GM12878 (cell line): ENCODE measurements at regions not wholly inside any gene's neighbourhood (a gene's known extent, or its start where the extent isn't known, plus 50 kb on each side); places are given as distances from the start of the nearest gene placed in this dataset.

Source experiments
- ATAC-seq: fragments of 200-7000 bp; cut with Tn5 transposase; 3 replicates; pipeline ENCODE4 v1.9.1; 2020; ENCODE audit warnings: mild to moderate bottlenecking, moderate library complexity
- BruUV-seq: library from RNA; stranded (reverse); fragments of 400-500 nt; replicated peaks from 2 replicates; lab custom pipeline; 2021; lab: Mats Ljungman, UMichigan
- CTCF ChIA-PET: fragments of 300-600 bp; sonication (Branson Sonifier 250); formaldehyde crosslinking; extraction: SDS; loops from one replicate; lab custom pipeline; 2021; ENCODE audit warnings: inconsistent platforms; lab: Yijun Ruan, JAX
- POLR2A ChIA-PET: fragments of 350-600 bp; formaldehyde crosslinking; extraction: SDS; loops from one replicate; lab custom pipeline; 2021; ENCODE audit warnings: inconsistent platforms; lab: Charles Lee
- RAD21 ChIA-PET: fragments of 300-600 bp; sonication (Branson Sonifier 250); formaldehyde crosslinking; loops from one replicate; lab custom pipeline; 2023; ENCODE audit warnings: antibody characterized with exemption; ENCODE audit not compliant: unreplicated experiment; lab: Charles Lee
- SMC1A ChIA-PET: fragments of 300-600 bp; sonication (Branson Sonifier 250); formaldehyde crosslinking; loops from one replicate; lab custom pipeline; 2023; ENCODE audit not compliant: unreplicated experiment, uncharacterized antibody; lab: Charles Lee
- DNase-seq: peaks from one replicate; pipeline ENCODE4 v3.0.0-alpha.2; 2011; ENCODE audit warnings: low read depth, low spot score
- FAIRE-seq: peaks from 3 replicates; lab custom pipeline; 2011; peaks lifted over from hg19 to GRCh38; lab: Jason Lieb, UNC
- H2AFZ ChIP-seq: 2 replicates; pipeline ENCODE4 v1.6.0; 2011; ENCODE audit warnings: low read depth, low read length, control low read depth; ENCODE audit not compliant: control insufficient read depth
- H3K27ac ChIP-seq: 2 replicates; pipeline ENCODE4 v1.5.1; 2011; ENCODE audit warnings: control low read depth; ENCODE audit not compliant: control insufficient read depth, insufficient read depth
- H3K27me3 ChIP-seq, 2 experiments: replicated peaks in 1 of 2; 2 replicates each; pipeline versions ENCODE4 v1.6.0 to v1.6.1; 2011; ENCODE audit warnings: low read length in 1 of 2; ENCODE audit not compliant: control insufficient read depth in 2 of 2, insufficient read depth in 2 of 2
- H3K36me3 ChIP-seq, 2 experiments: 2 replicates each; pipeline ENCODE4 v1.5.1; 2011; ENCODE audit warnings: low read length in 1 of 2; ENCODE audit not compliant: control insufficient read depth in 2 of 2, insufficient read depth in 2 of 2
- H3K4me1 ChIP-seq: 2 replicates; pipeline ENCODE4 v1.6.1; 2011; ENCODE audit warnings: mild to moderate bottlenecking, low read length, moderate library complexity, mixed read lengths; ENCODE audit not compliant: control insufficient read depth, insufficient read depth
- H3K4me2 ChIP-seq: 2 replicates; pipeline ENCODE4 v1.6.0; 2011; ENCODE audit warnings: control low read depth; ENCODE audit not compliant: control insufficient read depth, insufficient read depth
- H3K4me3 ChIP-seq: fragments of 200-600 bp; sonication (generic); 2 replicates; pipeline ENCODE4 v1.5.1; 2016
- H3K79me2 ChIP-seq: 2 replicates; pipeline ENCODE4 v1.6.0; 2011; ENCODE audit warnings: low read length; ENCODE audit not compliant: control insufficient read depth, insufficient read depth
- H3K9ac ChIP-seq: 2 replicates; pipeline ENCODE4 v1.8.0; 2011; ENCODE audit warnings: low read length, control low read depth, mixed read lengths; ENCODE audit not compliant: control insufficient read depth, insufficient read depth
- H3K9me3 ChIP-seq: replicated peaks from 3 replicates; pipeline ENCODE4 v1.5.1; 2011; ENCODE audit warnings: mild to moderate bottlenecking, low read length; ENCODE audit not compliant: control insufficient read depth, insufficient read depth
- H4K20me1 ChIP-seq: 2 replicates; pipeline ENCODE4 v1.6.0; 2011; ENCODE audit not compliant: control insufficient read depth, insufficient read depth
- BACH1 ChIP-seq: fragments of 450-650 bp; IDR thresholded peaks from 2 replicates; pipeline ENCODE4 v1.6.1; 2017; ENCODE audit warnings: mild to moderate bottlenecking, borderline replicate concordance
- CHD4 ChIP-seq: fragments of 200-600 bp; sonication (generic); IDR thresholded peaks from 2 replicates; pipeline ENCODE4 v1.6.1; 2016; ENCODE audit warnings: mild to moderate bottlenecking
- EED ChIP-seq: sonication (generic); IDR thresholded peaks from 2 replicates; pipeline ENCODE4 v1.6.1; 2016; ENCODE audit warnings: antibody characterized with exemption, low read depth
- IRF4 ChIP-seq: IDR thresholded peaks from 2 replicates; pipeline ENCODE4 v1.6.1; 2011; ENCODE audit warnings: low read depth, low read length
- MEF2A ChIP-seq: IDR thresholded peaks from 2 replicates; pipeline ENCODE4 v1.6.1; 2011; ENCODE audit warnings: low read depth, mild to moderate bottlenecking, low read length, moderate library complexity; ENCODE audit not compliant: insufficient read depth
- MTA2 ChIP-seq: fragments of 450-650 bp; IDR thresholded peaks from 2 replicates; pipeline ENCODE4 v1.6.1; 2016; ENCODE audit warnings: low read depth, mild to moderate bottlenecking, moderate library complexity
- NBN ChIP-seq: fragments of 450-650 bp; IDR thresholded peaks from 2 replicates; pipeline ENCODE4 v1.6.1; 2016
- POLR2AphosphoS2 ChIP-seq: IDR thresholded peaks from 2 replicates; pipeline ENCODE4 v1.6.1; 2011; ENCODE audit warnings: low read depth, mild to moderate bottlenecking, low read length, improper control_type of control experiment, moderate library complexity
- RELA ChIP-seq: fragments of 450-650 bp; IDR thresholded peaks from 2 replicates; pipeline ENCODE4 v1.8.0; 2014; ENCODE audit warnings: borderline replicate concordance; ENCODE audit not compliant: partially characterized antibody
- SP1 ChIP-seq: IDR thresholded peaks from one replicate; pipeline ENCODE4 v1.6.1; 2011; ENCODE audit warnings: low read depth, low read length
- SPI1 ChIP-seq: IDR thresholded peaks from 2 replicates; pipeline ENCODE4 v1.6.1; 2011; ENCODE audit warnings: low read depth, mild to moderate bottlenecking, low read length, moderate library complexity, borderline replicate concordance; ENCODE audit not compliant: insufficient read depth
- STAT1 ChIP-seq: fragments of 450-650 bp; conservative IDR thresholded peaks from 2 replicates; pipeline ENCODE4 v1.6.1; 2014; ENCODE audit warnings: antibody characterized with exemption, mild to moderate bottlenecking
- TCF12 ChIP-seq: IDR thresholded peaks from 2 replicates; pipeline ENCODE4 v1.6.1; 2011; ENCODE audit warnings: low read depth, mild to moderate bottlenecking, low read length
- ZSCAN29 ChIP-seq: fragments of 450-650 bp; IDR thresholded peaks from 2 replicates; pipeline ENCODE4 v1.6.1; 2017; ENCODE audit warnings: mild to moderate bottlenecking, moderate library complexity
- WGBS: methylation state at CpG from one replicate; pipeline ENCODE4 v1.1.6; 2016; ENCODE audit warnings: low lambda C conversion rate; ENCODE audit not compliant: insufficient replicate concordance, insufficient coverage; ENCODE audit errors: missing lambda C conversion rate; 5-methylcytosine and 5-hydroxymethylcytosine counted together
- in situ Hi-C: fragments of 300-500 bp; cut with MboI; formaldehyde crosslinking; loops from 9 replicates; pipeline ENCODE4 v1.14.3; 2018; ENCODE audit warnings: mixed read lengths
- intact Hi-C: fragments of 100-400 bp; cut with micrococcal nuclease; formaldehyde crosslinking; loops from one replicate; pipeline ENCODE4 v1.14.2; 2022; ENCODE audit not compliant: unreplicated experiment
- TF ChIP-seq, protein P1 (sequence below): fragments of 450-650 bp; IDR thresholded peaks from 2 replicates; pipeline ENCODE4 v1.6.1; 2017; ENCODE audit warnings: mild to moderate bottlenecking, low read depth, inconsistent platforms; ENCODE audit not compliant: poor library complexity, severe bottlenecking
- TF ChIP-seq, protein P2 (sequence below): IDR thresholded peaks from 2 replicates; pipeline ENCODE4 v1.6.1; 2012; ENCODE audit warnings: mild to moderate bottlenecking, low read depth, low read length
- TF ChIP-seq, protein P3 (sequence below): fragments of 150-350 bp; IDR thresholded peaks from 2 replicates; pipeline ENCODE4 v1.6.1; 2014; ENCODE audit warnings: mild to moderate bottlenecking, low read depth, low read length

DNA sequence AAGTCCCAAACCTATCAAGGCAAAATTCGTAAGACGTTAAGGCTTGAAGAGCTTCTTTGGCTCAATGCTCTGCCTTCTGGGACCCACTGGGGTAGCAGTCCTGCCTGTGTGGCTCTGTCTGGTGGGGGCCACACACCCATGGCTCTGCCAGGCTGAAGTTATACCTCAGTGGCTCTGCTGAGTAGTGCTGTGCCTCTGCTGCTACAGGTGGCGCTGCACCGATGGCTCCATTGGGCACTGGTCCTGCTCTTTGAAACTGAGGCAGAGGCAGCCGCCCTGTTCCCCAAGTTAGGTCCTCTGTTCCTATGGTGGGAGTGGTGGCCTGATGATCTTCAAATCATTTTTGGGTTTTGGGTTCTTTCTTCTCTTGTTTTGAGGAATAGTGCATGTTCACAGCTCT lies 68.0 kb upstream of the AP4E1 start:
- ChIA-PET CTCF (no interaction called here), RAD21 (no interaction called here), POLR2A (no interaction called here), SMC1A (no interaction called here)
- Histone ChIP-seq H3K4me1 (no peaks in the 10 kb centered on the region), H3K9me3 (no peaks in the 10 kb centered on the region), H3K36me3 (no peaks in the 10 kb centered on the region), H3K79me2 (no peaks in the 10 kb centered on the region), H3K4me2 (no peak overlapping the region), H3K27me3 (no peaks in the 10 kb centered on the region), H3K9ac (no peak overlapping the region), H3K4me3 (no peak overlapping the region), H3K27ac (no peak overlapping the region), H2AFZ (no peak overlapping the region), H4K20me1 (no peaks in the 10 kb centered on the region)
- DNase-seq (no peak), ATAC-seq (no peak), FAIRE-seq (no peak)
- WGBS: 76% methylated on average over 5 of the region's 5 CpGs
- TF ChIP-seq MTA2 (no peak), SPI1 (no peak), STAT1 (no peak), NBN (no peak), ZSCAN29 (no peak), BACH1 (no peak), POLR2AphosphoS2 (no peak), IRF4 (no peak), TCF12 (no peak), EED (no peak), RELA (no peak), CHD4 (no peak), MEF2A (no peak), SP1 (no peak)
- TF ChIP-seq, protein P1, sequence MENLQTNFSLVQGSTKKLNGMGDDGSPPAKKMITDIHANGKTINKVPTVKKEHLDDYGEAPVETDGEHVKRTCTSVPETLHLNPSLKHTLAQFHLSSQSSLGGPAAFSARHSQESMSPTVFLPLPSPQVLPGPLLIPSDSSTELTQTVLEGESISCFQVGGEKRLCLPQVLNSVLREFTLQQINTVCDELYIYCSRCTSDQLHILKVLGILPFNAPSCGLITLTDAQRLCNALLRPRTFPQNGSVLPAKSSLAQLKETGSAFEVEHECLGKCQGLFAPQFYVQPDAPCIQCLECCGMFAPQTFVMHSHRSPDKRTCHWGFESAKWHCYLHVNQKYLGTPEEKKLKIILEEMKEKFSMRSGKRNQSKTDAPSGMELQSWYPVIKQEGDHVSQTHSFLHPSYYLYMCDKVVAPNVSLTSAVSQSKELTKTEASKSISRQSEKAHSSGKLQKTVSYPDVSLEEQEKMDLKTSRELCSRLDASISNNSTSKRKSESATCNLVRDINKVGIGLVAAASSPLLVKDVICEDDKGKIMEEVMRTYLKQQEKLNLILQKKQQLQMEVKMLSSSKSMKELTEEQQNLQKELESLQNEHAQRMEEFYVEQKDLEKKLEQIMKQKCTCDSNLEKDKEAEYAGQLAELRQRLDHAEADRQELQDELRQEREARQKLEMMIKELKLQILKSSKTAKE: no peak
- TF ChIP-seq, protein P2, sequence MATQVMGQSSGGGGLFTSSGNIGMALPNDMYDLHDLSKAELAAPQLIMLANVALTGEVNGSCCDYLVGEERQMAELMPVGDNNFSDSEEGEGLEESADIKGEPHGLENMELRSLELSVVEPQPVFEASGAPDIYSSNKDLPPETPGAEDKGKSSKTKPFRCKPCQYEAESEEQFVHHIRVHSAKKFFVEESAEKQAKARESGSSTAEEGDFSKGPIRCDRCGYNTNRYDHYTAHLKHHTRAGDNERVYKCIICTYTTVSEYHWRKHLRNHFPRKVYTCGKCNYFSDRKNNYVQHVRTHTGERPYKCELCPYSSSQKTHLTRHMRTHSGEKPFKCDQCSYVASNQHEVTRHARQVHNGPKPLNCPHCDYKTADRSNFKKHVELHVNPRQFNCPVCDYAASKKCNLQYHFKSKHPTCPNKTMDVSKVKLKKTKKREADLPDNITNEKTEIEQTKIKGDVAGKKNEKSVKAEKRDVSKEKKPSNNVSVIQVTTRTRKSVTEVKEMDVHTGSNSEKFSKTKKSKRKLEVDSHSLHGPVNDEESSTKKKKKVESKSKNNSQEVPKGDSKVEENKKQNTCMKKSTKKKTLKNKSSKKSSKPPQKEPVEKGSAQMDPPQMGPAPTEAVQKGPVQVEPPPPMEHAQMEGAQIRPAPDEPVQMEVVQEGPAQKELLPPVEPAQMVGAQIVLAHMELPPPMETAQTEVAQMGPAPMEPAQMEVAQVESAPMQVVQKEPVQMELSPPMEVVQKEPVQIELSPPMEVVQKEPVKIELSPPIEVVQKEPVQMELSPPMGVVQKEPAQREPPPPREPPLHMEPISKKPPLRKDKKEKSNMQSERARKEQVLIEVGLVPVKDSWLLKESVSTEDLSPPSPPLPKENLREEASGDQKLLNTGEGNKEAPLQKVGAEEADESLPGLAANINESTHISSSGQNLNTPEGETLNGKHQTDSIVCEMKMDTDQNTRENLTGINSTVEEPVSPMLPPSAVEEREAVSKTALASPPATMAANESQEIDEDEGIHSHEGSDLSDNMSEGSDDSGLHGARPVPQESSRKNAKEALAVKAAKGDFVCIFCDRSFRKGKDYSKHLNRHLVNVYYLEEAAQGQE: no peak
- TF ChIP-seq, protein P3, sequence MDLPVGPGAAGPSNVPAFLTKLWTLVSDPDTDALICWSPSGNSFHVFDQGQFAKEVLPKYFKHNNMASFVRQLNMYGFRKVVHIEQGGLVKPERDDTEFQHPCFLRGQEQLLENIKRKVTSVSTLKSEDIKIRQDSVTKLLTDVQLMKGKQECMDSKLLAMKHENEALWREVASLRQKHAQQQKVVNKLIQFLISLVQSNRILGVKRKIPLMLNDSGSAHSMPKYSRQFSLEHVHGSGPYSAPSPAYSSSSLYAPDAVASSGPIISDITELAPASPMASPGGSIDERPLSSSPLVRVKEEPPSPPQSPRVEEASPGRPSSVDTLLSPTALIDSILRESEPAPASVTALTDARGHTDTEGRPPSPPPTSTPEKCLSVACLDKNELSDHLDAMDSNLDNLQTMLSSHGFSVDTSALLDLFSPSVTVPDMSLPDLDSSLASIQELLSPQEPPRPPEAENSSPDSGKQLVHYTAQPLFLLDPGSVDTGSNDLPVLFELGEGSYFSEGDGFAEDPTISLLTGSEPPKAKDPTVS: no peak
- BruUV-seq: no TSS peak
- in situ Hi-C loops (no loop called here), intact Hi-C loops (no loop called here)
